GM12864 (cell line): ENCODE measurements at regions not wholly inside any gene's neighbourhood (a gene's known extent, or its start where the extent isn't known, plus 50 kb on each side); places are given as distances from the start of the nearest gene placed in this dataset.

Experiments
- DNase-seq: peaks from one replicate; pipeline ENCODE4 v3.0.0-alpha.2; 2011; ENCODE audit warnings: low read depth
- H3K4me3 ChIP-seq: 2 replicates; pipeline ENCODE4 v1.5.1; 2011; ENCODE audit warnings: mild to moderate bottlenecking, low read depth, low read length, control low read depth
- CTCF ChIP-seq: IDR thresholded peaks from 2 replicates; pipeline ENCODE4 v1.5.1; 2011; ENCODE audit warnings: low read depth, mild to moderate bottlenecking, moderate library complexity, low read length, control low read depth, inconsistent platforms; ENCODE audit errors: missing control alignments

GRCh38 chr14:42335918-42336317 is 729.2 kb downstream of the LRFN5 start:
- DNase-seq, result no peak
- TF ChIP-seq CTCF, result no peak
- H3K4me3 ChIP-seq, result no peak overlapping the region

GRCh38 chr14:42334931-42335330 is 728.3 kb downstream of the LRFN5 start:
- no peak for TF ChIP-seq CTCF
- no peak for DNase-seq
- no peak overlapping the region for H3K4me3 ChIP-seq

GRCh38 chr14:42323426-42323825 is 716.8 kb downstream of the LRFN5 start:
- no peak for DNase-seq
- no peak for TF ChIP-seq CTCF

GRCh38 chr14:42322531-42323284 is 716.0 kb downstream of the LRFN5 start:
- no peak for TF ChIP-seq CTCF
- DNase-seq, result no peak
- H3K4me3 ChIP-seq, result no peak overlapping the region

More at GRCh38 chr14:42323426-42323825, 716.8 kb downstream of the LRFN5 start:
- no peak overlapping the region for H3K4me3 ChIP-seq

GRCh38 chr14:42319996-42320395 is 713.3 kb downstream of the LRFN5 start:
- no peak for DNase-seq
- no peak overlapping the region for H3K4me3 ChIP-seq
- TF ChIP-seq CTCF, result no peak

- no peak for TF ChIP-seq CTCF
- no peak for DNase-seq
- H3K4me3 ChIP-seq, result no peak overlapping the region
Measured at GRCh38 chr14:42316693-42317092, 710.0 kb downstream of the LRFN5 start.

- TF ChIP-seq CTCF, result no peak
- no peak overlapping the region for H3K4me3 ChIP-seq
- DNase-seq, result no peak
Measured at GRCh38 chr14:42311876-42312275, 705.2 kb downstream of the LRFN5 start.
